GM12873 (cell line): ENCODE measurements at regions not wholly inside any gene's neighbourhood (a gene's known extent, or its start where the extent isn't known, plus 50 kb on each side); places are given as distances from the start of the nearest gene placed in this dataset.

Source experiments
- TF ChIP-seq, protein P1 (sequence below): IDR thresholded peaks from 2 replicates; pipeline ENCODE4 v1.5.1; 2012; ENCODE audit warnings: low read depth, mild to moderate bottlenecking, moderate library complexity, low read length, control low read depth; ENCODE audit not compliant: insufficient read depth; ENCODE audit errors: missing control alignments

DNA sequence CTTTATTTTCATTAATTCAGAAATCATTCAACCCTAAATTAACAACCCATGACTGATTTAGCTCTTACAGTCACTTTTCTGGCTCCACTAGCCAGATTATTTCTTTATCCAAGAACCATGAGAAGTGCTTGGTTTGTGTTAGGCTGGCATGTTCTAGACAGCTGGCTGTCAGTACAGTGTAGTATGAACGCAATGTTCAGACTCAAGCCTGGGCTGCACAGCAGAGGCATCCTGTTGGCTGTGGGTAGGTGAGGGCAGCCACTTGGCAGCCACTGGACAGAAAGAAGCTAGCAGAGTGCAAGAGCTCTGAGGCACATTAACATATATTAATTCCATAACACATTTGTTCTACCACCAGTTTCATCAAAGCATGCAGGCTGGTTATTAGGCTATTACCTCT lies 522.9 kb upstream of the FSHR start:
- TF ChIP-seq, protein P1, sequence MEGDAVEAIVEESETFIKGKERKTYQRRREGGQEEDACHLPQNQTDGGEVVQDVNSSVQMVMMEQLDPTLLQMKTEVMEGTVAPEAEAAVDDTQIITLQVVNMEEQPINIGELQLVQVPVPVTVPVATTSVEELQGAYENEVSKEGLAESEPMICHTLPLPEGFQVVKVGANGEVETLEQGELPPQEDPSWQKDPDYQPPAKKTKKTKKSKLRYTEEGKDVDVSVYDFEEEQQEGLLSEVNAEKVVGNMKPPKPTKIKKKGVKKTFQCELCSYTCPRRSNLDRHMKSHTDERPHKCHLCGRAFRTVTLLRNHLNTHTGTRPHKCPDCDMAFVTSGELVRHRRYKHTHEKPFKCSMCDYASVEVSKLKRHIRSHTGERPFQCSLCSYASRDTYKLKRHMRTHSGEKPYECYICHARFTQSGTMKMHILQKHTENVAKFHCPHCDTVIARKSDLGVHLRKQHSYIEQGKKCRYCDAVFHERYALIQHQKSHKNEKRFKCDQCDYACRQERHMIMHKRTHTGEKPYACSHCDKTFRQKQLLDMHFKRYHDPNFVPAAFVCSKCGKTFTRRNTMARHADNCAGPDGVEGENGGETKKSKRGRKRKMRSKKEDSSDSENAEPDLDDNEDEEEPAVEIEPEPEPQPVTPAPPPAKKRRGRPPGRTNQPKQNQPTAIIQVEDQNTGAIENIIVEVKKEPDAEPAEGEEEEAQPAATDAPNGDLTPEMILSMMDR, result no peak

DNA sequence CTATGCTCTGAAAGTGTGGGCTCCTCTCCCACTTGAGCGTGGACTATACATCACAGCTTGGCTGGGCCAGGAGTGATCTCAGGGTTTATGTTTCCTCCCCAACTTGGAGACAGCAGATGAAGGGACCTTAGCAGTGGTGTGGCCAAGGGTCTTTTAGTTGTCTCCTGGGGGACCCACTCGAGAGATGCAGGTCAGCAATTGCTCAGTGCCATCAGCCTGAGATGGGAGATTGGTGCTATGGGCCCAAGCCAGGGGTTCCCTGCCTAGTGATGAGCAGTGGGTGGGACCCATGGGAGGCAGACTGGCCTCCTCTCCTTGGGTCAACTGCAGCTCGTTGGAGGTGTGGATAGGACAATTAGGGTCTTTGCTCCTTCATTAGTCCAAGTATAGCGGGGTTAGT lies 510.5 kb upstream of the FSHR start:
- TF ChIP-seq, protein P1, result no peak

DNA sequence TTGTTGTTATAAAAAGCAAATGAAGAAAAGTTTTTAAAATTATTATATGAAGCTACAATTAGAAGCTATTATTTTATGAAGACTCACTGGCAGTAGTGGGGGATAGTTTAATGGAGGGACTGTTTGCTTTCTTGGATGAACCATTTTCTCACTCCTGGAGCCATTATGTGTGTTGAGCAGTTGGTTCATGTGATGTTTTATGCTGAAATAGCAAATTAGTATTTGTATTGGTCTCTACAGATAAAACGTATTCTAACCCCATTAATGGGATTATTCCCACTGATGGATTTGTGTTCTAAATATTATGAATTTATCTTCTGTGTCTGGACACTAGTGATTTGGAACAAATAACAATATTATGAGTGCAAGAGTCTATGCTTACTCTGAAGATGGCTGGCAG lies 507.5 kb upstream of the FSHR start:
- TF ChIP-seq, protein P1, result no peak

DNA sequence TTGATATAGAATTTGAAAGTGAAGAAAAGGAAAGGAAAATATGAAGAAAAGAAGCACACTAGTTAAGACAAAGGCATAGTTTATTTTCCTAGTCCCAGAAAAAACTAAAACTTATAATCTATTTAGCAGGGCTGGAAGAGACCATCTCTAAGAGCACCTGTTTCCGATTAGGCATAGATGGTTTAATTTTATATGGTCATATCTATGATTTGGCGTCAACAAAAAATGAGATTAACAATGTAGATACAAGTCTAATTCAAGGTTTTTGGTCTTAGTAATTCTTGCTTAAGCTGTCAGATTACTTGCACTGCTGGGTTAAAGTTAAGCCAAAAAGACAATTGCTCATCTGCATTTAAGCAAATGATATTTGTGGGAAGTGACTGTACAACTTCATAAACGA lies 502.5 kb upstream of the FSHR start:
- TF ChIP-seq, protein P1, result no peak

- TF ChIP-seq, protein P1, result no peak
These were observed 488.8 kb upstream of the FSHR start for GRCh38 chr2:49643149-49643548.

- TF ChIP-seq, protein P1, result no peak
These were observed 486.3 kb upstream of the FSHR start for GRCh38 chr2:49640630-49641029.

DNA sequence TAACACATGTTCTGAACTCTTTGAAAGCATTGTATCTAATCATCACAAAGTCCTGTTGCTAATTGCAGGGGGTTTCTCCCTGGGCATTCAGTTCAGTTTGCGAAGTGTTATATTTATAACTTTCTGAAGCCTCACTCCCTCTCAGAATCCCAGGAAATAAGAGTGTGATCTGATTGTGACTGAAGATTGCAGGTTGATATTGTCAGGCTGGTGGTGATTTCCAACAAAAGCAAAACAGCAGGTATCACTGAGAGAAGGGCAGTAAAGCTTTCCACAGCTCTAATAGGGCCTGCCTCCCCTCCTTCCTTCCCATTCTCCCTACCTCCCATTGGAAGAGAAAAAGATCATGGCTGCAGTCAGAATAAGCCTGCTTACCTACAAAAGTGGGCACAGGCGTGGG lies 466.7 kb upstream of the FSHR start:
- TF ChIP-seq, protein P1, result no peak

GRCh38 chr2:49619804-49620203 lies 465.5 kb upstream of the FSHR start:
- TF ChIP-seq, protein P1, result no peak
